Keratinocyte (primary cell): ENCODE measurements at regions not wholly inside any gene's neighbourhood (a gene's known extent, or its start where the extent isn't known, plus 50 kb on each side); places are given as distances from the start of the nearest gene placed in this dataset.

Experiments used
- EZH2 ChIP-seq: IDR thresholded peaks from one replicate; pipeline ENCODE4 v1.6.1; 2012; ENCODE audit warnings: inconsistent platforms, mild to moderate bottlenecking, low read length, moderate library complexity
- TF ChIP-seq, protein P1 (sequence below), 3 experiments: IDR thresholded peaks in 1 of 3; conservative IDR thresholded peaks in 1 of 3; optimal IDR thresholded peaks in 1 of 3; 2 replicates in 2 of 3; 3 replicates in 1 of 3; pipeline versions ENCODE3 to v1.5.1; 2011; ENCODE audit warnings: low read length in 3 of 3, mild to moderate bottlenecking in 3 of 3, moderate library complexity in 2 of 3, control low read depth in 1 of 3, inconsistent platforms in 1 of 3; ENCODE audit not compliant: insufficient read depth in 2 of 3; ENCODE audit errors: extremely low read depth in 1 of 3

DNA sequence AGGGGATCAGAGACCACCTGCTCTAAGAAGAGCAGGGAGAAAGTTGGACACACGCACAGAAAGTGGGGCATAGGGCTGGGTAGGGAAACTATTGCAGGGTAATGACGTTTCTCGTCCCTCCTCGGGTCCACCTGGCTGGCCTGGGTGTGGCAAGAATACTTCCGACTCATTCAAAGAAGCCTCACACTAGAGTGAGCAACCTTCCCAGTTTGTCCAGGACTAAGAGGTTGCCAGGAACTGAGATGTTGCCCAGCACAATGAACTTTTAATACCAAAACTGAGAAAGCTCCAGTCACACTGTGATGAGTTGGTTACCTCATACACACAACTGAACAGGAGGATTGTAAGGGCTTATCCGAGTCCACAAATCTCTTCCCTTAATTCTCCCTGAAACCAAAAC, 74.5 kb upstream of the ADGRF1 start:
- TF ChIP-seq, protein P1, sequence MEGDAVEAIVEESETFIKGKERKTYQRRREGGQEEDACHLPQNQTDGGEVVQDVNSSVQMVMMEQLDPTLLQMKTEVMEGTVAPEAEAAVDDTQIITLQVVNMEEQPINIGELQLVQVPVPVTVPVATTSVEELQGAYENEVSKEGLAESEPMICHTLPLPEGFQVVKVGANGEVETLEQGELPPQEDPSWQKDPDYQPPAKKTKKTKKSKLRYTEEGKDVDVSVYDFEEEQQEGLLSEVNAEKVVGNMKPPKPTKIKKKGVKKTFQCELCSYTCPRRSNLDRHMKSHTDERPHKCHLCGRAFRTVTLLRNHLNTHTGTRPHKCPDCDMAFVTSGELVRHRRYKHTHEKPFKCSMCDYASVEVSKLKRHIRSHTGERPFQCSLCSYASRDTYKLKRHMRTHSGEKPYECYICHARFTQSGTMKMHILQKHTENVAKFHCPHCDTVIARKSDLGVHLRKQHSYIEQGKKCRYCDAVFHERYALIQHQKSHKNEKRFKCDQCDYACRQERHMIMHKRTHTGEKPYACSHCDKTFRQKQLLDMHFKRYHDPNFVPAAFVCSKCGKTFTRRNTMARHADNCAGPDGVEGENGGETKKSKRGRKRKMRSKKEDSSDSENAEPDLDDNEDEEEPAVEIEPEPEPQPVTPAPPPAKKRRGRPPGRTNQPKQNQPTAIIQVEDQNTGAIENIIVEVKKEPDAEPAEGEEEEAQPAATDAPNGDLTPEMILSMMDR (optimal IDR thresholded peaks at IDR 0.05 in 1 of 3, IDR thresholded peaks at IDR 0.05 in 1 of 3, conservative IDR thresholded peaks at IDR 0.05 in 1 of 3; ENCODE audit: extremely low read depth in 1 of 3, insufficient read depth in 2 of 3, low read length in 3 of 3) = no peak
- TF ChIP-seq EZH2 = no peak
